GM10266 (cell line): ENCODE measurements at regions not wholly inside any gene's neighbourhood (a gene's known extent, or its start where the extent isn't known, plus 50 kb on each side); places are given as distances from the start of the nearest gene placed in this dataset.

ENCODE experiments used
- DNase-seq: peaks from one replicate; pipeline ENCODE4 v3.0.0; 2012; ENCODE audit errors: extremely low spot score
- CTCF ChIP-seq: IDR thresholded peaks from 2 replicates; pipeline ENCODE4 v1.5.1; 2012; ENCODE audit warnings: mild to moderate bottlenecking, low read depth; ENCODE audit not compliant: control insufficient read depth, insufficient read depth; ENCODE audit errors: missing control alignments

- no peak for DNase-seq
- no peak for TF ChIP-seq CTCF
Measured at GRCh38 chr3:161444694-161445077, 51.9 kb upstream of the OTOL1 start.

- TF ChIP-seq CTCF, result no peak
Measured at GRCh38 chr3:161443921-161444693, 52.5 kb upstream of the OTOL1 start.

GRCh38 chr3:161430307-161430706 is 59.0 kb upstream of the SPTSSB start:
- DNase-seq, result no peak
- no peak for TF ChIP-seq CTCF

More at GRCh38 chr3:161443921-161444693, 52.5 kb upstream of the OTOL1 start:
- no peak for DNase-seq

GRCh38 chr3:161427347-161427746 is 56.0 kb upstream of the SPTSSB start:
- no peak for DNase-seq
- TF ChIP-seq CTCF, result no peak

GRCh38 chr3:161426758-161427157 is 55.4 kb upstream of the SPTSSB start:
- DNase-seq, result no peak
- no peak for TF ChIP-seq CTCF

GRCh38 chr3:161423911-161424522 is 52.7 kb upstream of the SPTSSB start:
- DNase-seq, result peak; percentile 54
- peak; percentile 72 for TF ChIP-seq CTCF

- no peak for TF ChIP-seq CTCF
- DNase-seq, result no peak
Measured at GRCh38 chr3:161422171-161422700, 50.9 kb upstream of the SPTSSB start.
